ENCODE measurements at regions not wholly inside any gene's neighbourhood (a gene's known extent, or its start where the extent isn't known, plus 50 kb on each side); places are given as distances from the start of the nearest gene placed in this dataset.

- Histone ChIP-seq H3K36me3 (replicated peaks in 1 of 2; ENCODE audit: insufficient read depth in 1 of 2, low read depth in 2 of 2) (no peaks in the 10 kb centered on the region), H3K27ac (no peak overlapping the region), H3K4me1 (no peaks in the 10 kb centered on the region), H3K9me3 (no peaks in the 10 kb centered on the region), H3K4me3 (no peak overlapping the region), H3K27me3 (no peaks in the 10 kb centered on the region)
- ATAC-seq (no peak), DNase-seq (no peak)
- 38 to 40% methylated on average over 7 of the region's 7 CpGs for WGBS, 2 donors
- intact Hi-C loops (cut with DNase I), result no loop called here
- TF ChIP-seq POLR2A (IDR thresholded peaks at IDR 0.05), result no peak
These were observed 89.5 kb upstream of the LYZL1 start for GRCh38 chr10:29199339-29199738.

GRCh38 chr10:29199941-29200679, 88.8 kb upstream of the LYZL1 start:
- H3K27me3 ChIP-seq, result no peaks in the 10 kb centered on the region
- WGBS, 2 donors, result 78 to 86% methylated on average over 4 of the region's 4 CpGs
- no peak overlapping the region for H3K27ac ChIP-seq
- no peaks in the 10 kb centered on the region for H3K36me3 ChIP-seq (replicated peaks in 1 of 2; ENCODE audit: insufficient read depth in 1 of 2, low read depth in 2 of 2)
- H3K4me3 ChIP-seq, result no peak overlapping the region
- TF ChIP-seq CTCF (IDR thresholded peaks at IDR 0.05), result no peak
- TF ChIP-seq POLR2A (IDR thresholded peaks at IDR 0.05), result no peak
- no peak for DNase-seq
- no peaks in the 10 kb centered on the region for H3K4me1 ChIP-seq
- intact Hi-C loops (cut with DNase I), result no loop called here
- ATAC-seq, result no peak
- no peaks in the 10 kb centered on the region for H3K9me3 ChIP-seq

- 70 to 73% methylated on average over 10 of the region's 10 CpGs for WGBS, 2 donors
- ATAC-seq (no peak), DNase-seq (no peak)
- intact Hi-C loops (cut with DNase I), result no loop called here
- Histone ChIP-seq H3K4me1 (no peaks in the 10 kb centered on the region), H3K27me3 (no peaks in the 10 kb centered on the region), H3K36me3 (replicated peaks in 1 of 2; ENCODE audit: insufficient read depth in 1 of 2, low read depth in 2 of 2) (no peaks in the 10 kb centered on the region), H3K9me3 (no peaks in the 10 kb centered on the region), H3K27ac (no peak overlapping the region), H3K4me3 (no peak overlapping the region)
- TF ChIP-seq CTCF (IDR thresholded peaks at IDR 0.05), result no peak
- no peak for TF ChIP-seq POLR2A (IDR thresholded peaks at IDR 0.05)
These were observed 86.4 kb upstream of the LYZL1 start for GRCh38 chr10:29202386-29202940.

GRCh38 chr10:29203432-29203831, 85.4 kb upstream of the LYZL1 start:
- TF ChIP-seq POLR2A (IDR thresholded peaks at IDR 0.05), result no peak
- no peak for TF ChIP-seq CTCF (IDR thresholded peaks at IDR 0.05)
- no peaks in the 10 kb centered on the region for H3K4me1 ChIP-seq
- H3K9me3 ChIP-seq, result no peaks in the 10 kb centered on the region
- WGBS, 2 donors, result 65 to 71% methylated on average over 3 of the region's 3 CpGs
- H3K27ac ChIP-seq, result no peak overlapping the region
- intact Hi-C loops (cut with DNase I), result no loop called here
- ATAC-seq, result no peak
- no peak overlapping the region for H3K4me3 ChIP-seq
- no peaks in the 10 kb centered on the region for H3K27me3 ChIP-seq
- no peaks in the 10 kb centered on the region for H3K36me3 ChIP-seq (replicated peaks in 1 of 2; ENCODE audit: insufficient read depth in 1 of 2, low read depth in 2 of 2)
- no peak for DNase-seq

GRCh38 chr10:29204070-29204800, 84.6 kb upstream of the LYZL1 start:
- Histone ChIP-seq H3K36me3 (replicated peaks in 1 of 2; ENCODE audit: insufficient read depth in 1 of 2, low read depth in 2 of 2) (no peaks in the 10 kb centered on the region), H3K4me3 (no peak overlapping the region), H3K9me3 (no peaks in the 10 kb centered on the region), H3K27me3 (no peaks in the 10 kb centered on the region), H3K27ac (no peak overlapping the region), H3K4me1 (no peaks in the 10 kb centered on the region)
- no peak for TF ChIP-seq CTCF (IDR thresholded peaks at IDR 0.05)
- no peak for TF ChIP-seq POLR2A (IDR thresholded peaks at IDR 0.05)
- DNase-seq, result no peak
- no peak for ATAC-seq
- 59 to 64% methylated on average over 6 to 7 of the region's 7 CpGs for WGBS, 2 donors
- intact Hi-C loops (cut with DNase I), result no loop called here
